ENCODE measurements at regions not wholly inside any gene's neighbourhood (a gene's known extent, or its start where the extent isn't known, plus 50 kb on each side); places are given as distances from the start of the nearest gene placed in this dataset.

GRCh38 chr11:71340086-71340606, 87.8 kb upstream of the SHANK2 start (continued):
- TF ChIP-seq ZNF462 (CRISPR knock-in tag; IDR thresholded peaks at IDR 0.05) = no peak
- no peak for TF ChIP-seq EZH2phosphoT487 (IDR thresholded peaks at IDR 0.05; ENCODE audit: unreplicated experiment)
- TF ChIP-seq NANOG (IDR thresholded peaks at IDR 0.05; ENCODE audit: borderline replicate concordance) = no peak
- TF ChIP-seq ZNF331 (CRISPR knock-in tag; IDR thresholded peaks at IDR 0.05; ENCODE audit: low read depth) = no peak
- no peak for TF ChIP-seq STAT1 (IDR thresholded peaks at IDR 0.05; ENCODE audit: unreplicated experiment)
- no peak for TF ChIP-seq JUNB (IDR thresholded peaks at IDR 0.05; ENCODE audit: unreplicated experiment)
- no peak for TF ChIP-seq POLR2AphosphoS5 (IDR thresholded peaks at IDR 0.05; ENCODE audit: low read depth)

- Histone ChIP-seq H3K9me2 (ENCODE audit: insufficient read depth) (0 out of 2 replicates have a peak, but pooled peaks cover 14% of the 10 kb centered on the region), H3K27ac (ENCODE audit: low read depth) (no peak overlapping the region), H4K20me1 (replicated peaks; ENCODE audit: insufficient read depth) (no peaks in the 10 kb centered on the region), H3K79me2 (replicated peaks; ENCODE audit: insufficient read depth) (no peaks in the 10 kb centered on the region), H3K36me3 (ENCODE audit: insufficient read depth) (no peaks in the 10 kb centered on the region), H3K4me2 (no peak overlapping the region), H3F3A (replicated peaks; ENCODE audit: low read depth) (no peaks in the 10 kb centered on the region), H3K4me1 (ENCODE audit: insufficient read depth) (peaks cover 12% of the 10 kb centered on the region; the same call in 1 of the 2 replicates), H3K27me3 (ENCODE audit: insufficient read depth) (no peaks in the 10 kb centered on the region), H3K4me3 (no peak overlapping the region), H2AFZ (peak overlapping the region; percentile 90)
- H3K27ac Mint-ChIP-seq = no peak overlapping the region
- peaks cover 13% of the 10 kb centered on the region for H3K27me3 Mint-ChIP-seq (ENCODE audit: insufficient read depth, low read depth, poor library complexity)
- peaks cover 14% of the 10 kb centered on the region for H3K4me1 Mint-ChIP-seq
- H3K4me3 Mint-ChIP-seq = no peak overlapping the region
- ATAC-seq = no peak
- H3K9me3 Mint-ChIP-seq = peaks cover 16% of the 10 kb centered on the region
- H3K36me3 Mint-ChIP-seq (ENCODE audit: low read depth) = no peaks in the 10 kb centered on the region
- no peak for DNase-seq (ENCODE audit: low spot score)
- TF ChIP-seq EZH2 (IDR thresholded peaks at IDR 0.05; ENCODE audit: low read depth, unreplicated experiment) (no peak), POLR2AphosphoS5 (IDR thresholded peaks at IDR 0.05; ENCODE audit: low read depth) (no peak), EZH2phosphoT487 (IDR thresholded peaks at IDR 0.05; ENCODE audit: unreplicated experiment) (no peak), CREB1 (CRISPR knock-in tag; IDR thresholded peaks at IDR 0.05; ENCODE audit: low read depth) (no peak), ETS1 (IDR thresholded peaks at IDR 0.05) (no peak), ZNF114 (CRISPR knock-in tag; IDR thresholded peaks at IDR 0.05) (no peak), NANOG (IDR thresholded peaks at IDR 0.05; ENCODE audit: borderline replicate concordance) (no peak), CTCF (conservative IDR thresholded peaks at IDR 0.05; ENCODE audit: low read depth in 2 of 2) (no peak)
- TF ChIP-seq, protein P1, sequence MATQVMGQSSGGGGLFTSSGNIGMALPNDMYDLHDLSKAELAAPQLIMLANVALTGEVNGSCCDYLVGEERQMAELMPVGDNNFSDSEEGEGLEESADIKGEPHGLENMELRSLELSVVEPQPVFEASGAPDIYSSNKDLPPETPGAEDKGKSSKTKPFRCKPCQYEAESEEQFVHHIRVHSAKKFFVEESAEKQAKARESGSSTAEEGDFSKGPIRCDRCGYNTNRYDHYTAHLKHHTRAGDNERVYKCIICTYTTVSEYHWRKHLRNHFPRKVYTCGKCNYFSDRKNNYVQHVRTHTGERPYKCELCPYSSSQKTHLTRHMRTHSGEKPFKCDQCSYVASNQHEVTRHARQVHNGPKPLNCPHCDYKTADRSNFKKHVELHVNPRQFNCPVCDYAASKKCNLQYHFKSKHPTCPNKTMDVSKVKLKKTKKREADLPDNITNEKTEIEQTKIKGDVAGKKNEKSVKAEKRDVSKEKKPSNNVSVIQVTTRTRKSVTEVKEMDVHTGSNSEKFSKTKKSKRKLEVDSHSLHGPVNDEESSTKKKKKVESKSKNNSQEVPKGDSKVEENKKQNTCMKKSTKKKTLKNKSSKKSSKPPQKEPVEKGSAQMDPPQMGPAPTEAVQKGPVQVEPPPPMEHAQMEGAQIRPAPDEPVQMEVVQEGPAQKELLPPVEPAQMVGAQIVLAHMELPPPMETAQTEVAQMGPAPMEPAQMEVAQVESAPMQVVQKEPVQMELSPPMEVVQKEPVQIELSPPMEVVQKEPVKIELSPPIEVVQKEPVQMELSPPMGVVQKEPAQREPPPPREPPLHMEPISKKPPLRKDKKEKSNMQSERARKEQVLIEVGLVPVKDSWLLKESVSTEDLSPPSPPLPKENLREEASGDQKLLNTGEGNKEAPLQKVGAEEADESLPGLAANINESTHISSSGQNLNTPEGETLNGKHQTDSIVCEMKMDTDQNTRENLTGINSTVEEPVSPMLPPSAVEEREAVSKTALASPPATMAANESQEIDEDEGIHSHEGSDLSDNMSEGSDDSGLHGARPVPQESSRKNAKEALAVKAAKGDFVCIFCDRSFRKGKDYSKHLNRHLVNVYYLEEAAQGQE (IDR thresholded peaks at IDR 0.05; ENCODE audit: unreplicated experiment) = no peak
These were observed 87.1 kb upstream of the SHANK2 start for GRCh38 chr11:71339396-71339881.

Data from GM23338 (cell line).